HG02588 (cell line): ENCODE measurements at regions not wholly inside any gene's neighbourhood (a gene's known extent, or its start where the extent isn't known, plus 50 kb on each side); places are given as distances from the start of the nearest gene placed in this dataset.

ENCODE experiments used
- ATAC-seq: cut with Tn5 transposase; IDR thresholded peaks from one replicate; pipeline ENCODE4 v1.9.1; 2021; ENCODE audit warnings: mild to moderate bottlenecking, moderate library complexity; ENCODE audit not compliant: unreplicated experiment

DNA sequence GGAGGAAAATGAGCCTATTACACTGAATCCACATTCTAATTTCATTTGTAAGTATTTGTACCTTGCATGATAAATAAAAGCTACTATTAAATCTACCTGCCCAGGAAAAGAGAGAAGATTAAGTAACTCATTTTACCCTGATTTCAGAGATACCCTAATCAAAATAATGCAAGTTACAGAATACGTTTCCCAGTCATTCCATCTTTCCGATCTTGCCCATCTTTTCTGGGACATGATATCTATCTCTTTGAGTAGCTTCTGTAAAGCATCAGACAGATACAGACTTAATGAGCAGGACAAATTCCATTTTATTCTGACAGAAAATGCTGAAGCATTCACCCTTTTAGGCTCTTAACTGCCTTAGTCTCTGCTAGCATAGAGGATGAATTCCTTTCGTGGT is 56.6 kb downstream of the SPRY2 start:
- no peak for ATAC-seq

DNA sequence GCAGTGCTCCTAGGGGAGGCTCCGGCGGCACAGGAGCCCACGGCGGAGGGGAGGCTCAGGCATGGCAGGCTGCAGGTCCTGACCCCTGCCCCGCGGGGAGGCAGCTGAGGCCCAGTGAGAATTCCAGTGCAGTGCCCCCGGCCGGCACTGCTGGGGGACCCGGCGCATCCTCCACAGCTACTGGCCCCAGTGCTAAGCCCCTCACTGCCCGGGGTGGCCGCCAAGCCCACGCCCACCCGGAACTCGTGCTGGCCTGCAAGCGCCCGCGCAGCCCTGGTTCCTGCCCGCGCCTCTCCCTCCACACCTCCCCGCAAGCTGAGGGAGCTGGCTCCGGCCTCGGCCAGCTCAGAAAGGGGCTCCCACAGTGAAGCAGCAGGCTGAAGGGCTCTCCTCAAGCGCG is 62.2 kb downstream of the SPRY2 start:
- ATAC-seq, result no peak

DNA sequence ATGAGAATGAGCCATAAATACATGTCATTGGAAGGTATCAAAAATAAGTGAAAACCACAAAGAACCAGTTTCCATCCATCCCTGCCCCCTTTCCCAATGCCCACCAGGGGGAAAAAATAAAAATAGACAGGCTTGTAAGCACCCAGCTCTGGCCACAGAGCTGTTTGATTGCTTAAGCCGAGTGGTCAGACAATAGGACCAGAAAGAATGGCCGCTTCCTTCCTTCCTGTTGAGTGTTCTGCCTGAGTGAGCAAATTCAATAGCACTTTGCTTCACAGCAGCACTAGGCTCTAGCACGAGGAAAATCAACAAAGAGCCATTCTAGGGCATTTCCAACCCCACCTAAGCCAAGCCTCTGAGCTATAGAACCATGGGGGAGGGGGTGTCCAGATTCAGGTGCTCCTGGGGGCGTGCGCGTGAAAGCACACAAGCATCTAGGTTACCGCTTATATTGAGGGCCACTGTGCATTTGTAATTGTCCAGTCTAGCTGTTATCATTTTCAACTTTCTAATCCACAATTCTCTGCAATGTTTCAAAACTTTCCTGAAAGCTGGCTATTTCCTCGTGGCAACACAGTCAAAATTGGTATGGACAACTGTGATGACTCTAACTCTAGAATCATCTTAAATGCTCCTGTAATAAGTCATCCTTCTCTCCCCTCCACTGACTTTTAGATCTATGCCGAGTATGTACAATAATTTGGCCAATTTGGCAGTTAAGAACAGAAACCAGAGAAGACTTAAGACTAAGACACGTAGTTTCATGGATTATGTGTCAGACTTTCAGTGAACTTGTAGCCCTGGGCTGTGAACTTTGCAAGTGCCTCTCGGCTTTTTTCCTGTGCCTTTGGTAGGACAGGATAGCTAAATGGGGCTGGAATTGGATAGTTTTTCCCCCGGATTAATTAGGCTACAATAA is 64.3 kb downstream of the SPRY2 start:
- ATAC-seq, result no peak

DNA sequence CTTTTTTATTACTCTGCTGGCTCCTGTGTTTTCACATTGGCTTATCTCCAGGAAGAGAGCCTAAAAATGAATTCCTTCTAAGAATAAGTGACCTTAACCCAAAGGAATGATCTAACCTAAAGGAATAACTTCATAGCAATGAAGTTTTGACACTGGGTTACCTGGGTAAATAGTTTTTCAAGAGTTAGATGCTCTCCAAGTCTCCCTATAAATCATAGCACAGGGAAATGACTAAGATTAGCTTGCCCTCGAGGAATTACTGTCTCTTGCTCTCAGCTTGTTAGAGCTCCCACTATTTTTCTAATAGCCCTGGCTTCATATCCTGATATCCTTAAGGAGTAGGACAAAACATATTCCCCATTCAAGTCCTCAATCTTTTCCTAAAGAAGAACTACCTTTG is 66.3 kb downstream of the SPRY2 start:
- ATAC-seq, result no peak

DNA sequence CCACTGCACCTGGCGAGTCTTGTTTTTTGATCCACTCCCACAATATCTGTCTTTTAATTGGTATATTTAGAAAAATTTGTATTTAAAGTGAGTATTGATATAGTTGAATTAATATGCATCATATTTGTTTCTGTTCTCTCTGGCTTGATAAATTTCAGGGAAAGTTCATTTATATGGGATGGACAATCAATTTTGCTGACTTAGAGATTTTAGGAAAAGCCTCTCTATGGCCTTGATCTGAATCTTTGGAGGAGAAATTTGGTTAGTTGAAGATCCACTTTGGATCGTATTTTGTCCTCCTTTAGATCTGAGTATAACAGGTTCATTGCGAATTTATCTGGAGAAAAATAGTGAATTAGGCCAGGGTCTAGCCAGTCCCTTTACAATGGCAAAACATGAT is 67.2 kb downstream of the SPRY2 start:
- ATAC-seq, result no peak

DNA sequence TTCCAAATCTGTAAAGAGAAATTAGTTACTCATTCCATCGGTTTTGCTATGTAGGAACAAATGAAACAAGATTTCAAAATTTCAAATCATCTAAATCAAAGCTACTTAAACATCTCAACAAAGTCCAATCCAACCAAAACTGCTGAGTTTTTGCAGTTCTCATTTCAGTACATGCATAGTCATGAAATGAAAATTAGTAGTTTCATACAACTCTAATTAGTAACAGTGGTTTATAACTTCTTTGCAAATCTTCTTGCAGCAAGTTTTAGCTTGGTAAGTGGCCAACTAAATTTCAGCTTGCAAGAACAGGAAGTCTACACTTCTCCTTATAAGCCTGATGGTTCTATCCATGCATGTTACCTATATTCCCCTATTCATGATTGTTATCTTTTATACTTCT is 75.6 kb downstream of the SPRY2 start:
- no peak for ATAC-seq

DNA sequence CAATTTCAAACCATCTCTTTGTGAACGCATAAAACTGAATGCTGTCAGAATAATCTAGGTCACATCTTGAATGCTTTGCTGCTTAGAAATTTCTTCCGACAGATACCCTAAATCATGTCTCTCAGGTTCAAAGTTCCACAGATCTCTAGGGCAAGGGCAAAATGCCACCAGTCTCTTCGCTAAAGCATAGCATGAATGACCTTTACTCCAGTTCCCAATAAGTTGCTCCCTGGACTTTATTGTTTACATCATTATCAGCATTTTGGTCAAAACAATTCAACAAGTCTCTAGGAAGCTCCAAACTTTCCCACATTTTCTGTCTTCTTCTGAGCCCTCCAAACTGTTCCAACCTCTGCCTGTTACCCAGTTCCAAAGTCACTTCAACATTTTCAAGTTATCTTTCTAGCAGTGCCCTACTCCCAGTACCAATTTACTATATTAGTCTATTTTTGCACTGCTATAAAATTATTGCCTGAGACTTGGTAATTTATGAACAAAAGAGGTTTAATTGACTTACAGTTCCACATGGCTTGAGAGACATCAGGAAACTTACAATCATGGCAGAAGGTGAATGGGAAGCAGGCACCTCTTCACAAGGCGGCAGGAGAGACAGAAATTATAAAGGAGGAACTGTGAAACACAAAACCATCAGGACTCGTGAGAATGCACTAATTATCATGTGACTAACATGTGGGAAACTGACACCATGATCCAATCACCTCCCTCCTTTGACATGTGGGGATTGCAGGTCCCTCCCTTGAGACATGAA is 77.0 kb downstream of the SPRY2 start:
- ATAC-seq, result no peak

DNA sequence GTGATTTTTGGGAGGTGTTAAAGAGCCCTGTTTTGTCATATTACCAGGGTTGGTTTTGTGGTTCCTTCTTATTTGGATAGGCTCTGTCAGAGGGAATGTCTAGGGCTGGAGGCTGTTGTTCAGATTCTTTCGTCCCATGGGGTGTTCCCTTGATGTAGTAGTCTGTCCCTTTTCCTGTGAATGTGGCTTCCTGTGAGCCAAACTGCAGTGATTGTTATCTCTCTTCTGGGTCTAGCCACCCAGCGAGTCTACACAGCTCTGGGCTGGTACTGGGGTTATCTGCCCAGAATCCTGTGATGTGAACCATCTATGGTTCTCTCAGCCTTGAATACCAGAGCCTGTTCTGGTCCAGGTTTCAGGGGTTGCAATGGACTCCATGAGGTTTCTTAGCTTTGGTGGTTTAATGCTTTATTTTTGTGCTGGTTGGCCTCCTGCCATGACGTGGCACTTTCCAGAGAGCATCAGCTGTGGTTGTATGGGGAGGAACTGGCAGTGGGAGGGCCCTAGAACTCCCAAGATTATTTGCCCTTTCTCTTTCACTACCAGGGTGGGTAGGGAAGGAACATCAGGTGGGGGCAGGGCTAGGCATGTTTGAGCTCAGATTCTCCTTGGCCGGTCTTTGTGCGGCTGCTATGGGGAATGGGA is 78.8 kb downstream of the SPRY2 start:
- ATAC-seq, result no peak

DNA sequence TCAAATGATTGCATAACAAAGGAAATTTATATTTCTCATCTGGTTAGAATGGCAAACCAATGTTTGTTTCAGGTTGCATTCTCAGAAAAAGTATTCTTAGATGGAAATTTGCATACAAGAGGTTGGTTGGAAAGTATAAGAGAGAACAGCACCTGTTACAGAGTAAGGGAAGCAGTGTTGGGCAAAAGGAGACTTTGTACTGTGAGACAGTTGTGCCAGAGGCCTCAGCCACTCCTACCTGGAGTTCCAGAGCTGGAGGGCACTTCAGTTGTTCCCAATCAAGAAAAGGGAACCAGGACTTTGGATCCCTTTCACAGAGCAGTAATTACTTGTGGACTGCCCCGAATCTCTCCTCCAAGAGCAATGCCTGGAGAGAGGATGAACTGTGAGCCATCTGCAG is 81.8 kb downstream of the SPRY2 start:
- ATAC-seq, result peak; percentile 63

DNA sequence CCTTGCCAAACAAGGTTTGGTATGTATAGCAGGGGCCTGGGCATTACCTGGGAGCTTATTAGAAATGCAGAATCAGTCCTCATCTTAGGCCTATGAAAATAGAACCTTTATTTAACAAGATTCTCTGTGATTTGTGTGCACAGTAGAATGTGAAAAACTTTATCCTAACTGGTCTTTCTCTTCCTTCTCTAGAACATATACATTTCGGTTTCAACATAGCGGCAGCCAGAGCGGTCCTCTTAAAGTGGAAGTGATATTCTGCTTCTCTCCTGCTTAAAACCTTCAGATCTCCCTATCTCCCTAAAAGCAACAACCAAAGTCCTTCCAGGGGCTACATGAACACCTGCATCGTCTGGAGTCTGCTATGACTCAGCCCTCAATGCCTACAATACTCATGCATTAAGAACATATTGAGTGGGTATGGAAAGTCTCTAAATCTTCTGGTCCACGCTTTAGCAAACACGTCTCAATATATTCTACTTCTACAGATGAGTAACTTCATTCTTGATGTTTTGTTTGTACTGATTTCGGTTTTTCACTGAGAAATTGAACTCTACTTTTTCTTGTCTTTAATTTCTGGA is 84.5 kb downstream of the SPRY2 start:
- peak; percentile 89 for ATAC-seq

DNA sequence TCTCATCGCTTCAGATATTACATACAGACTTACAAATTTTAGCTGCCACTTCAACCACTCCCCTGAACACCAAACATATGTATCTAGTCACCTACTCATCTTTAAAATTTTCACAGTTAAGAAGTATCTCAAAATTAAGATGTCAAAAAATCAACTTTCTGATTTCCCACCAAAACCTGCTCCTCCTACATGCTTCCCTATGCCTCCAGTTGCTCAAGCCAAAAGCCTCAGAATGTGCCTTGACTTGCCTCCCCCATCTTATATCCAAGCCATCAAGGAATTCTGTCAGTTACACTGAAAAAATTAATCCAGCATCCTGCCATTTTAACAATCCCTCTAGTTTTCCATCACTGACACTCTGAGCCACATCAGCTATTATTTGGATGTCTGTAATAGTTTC is 85.0 kb downstream of the SPRY2 start:
- no peak for ATAC-seq

DNA sequence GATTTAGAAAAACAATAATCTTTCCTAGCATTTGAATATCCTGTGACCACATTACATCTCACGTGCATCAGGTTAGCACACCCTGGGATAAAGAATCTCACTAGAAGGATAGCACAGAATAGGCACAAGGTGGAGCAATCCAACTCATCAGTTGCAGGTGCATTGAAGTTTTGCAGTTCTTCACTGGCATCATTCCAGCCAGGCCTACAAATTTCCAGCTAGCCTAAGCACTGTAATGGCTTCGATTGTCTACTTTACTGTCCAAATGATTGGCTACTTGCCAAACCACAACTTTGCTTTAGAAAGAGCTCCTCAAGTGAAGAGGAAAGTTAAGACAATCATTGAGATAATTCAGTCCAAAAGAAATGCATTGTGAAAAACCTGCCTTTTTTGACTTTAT is 89.5 kb downstream of the SPRY2 start:
- ATAC-seq, result no peak

DNA sequence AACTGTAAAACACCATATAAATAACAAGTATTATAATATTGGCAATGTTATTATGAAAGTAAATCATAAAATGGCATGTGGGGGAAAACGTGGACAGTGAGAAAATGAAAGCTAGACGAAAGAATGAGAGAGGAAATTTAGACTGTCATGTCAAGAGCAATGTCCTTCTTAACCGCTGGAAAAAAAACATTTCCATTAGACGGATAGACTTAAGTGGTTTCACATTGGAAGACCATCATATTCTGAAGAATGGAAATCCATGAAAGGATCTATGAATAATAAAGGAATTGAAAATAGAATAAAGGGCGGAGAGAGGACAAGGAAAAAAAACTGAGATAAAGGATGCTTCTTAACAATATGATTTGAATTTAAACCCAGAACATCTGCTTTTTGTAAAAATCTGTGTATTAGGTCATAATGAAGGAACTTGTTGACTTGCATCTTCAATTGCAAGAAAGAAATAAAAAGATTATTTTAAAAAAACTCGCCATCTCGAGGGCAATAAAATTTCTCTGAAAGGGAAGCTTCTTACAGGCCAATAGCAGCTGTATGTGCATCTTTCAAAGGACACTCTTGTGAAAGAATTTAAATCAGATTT is 90.6 kb downstream of the SPRY2 start:
- ATAC-seq, result no peak

DNA sequence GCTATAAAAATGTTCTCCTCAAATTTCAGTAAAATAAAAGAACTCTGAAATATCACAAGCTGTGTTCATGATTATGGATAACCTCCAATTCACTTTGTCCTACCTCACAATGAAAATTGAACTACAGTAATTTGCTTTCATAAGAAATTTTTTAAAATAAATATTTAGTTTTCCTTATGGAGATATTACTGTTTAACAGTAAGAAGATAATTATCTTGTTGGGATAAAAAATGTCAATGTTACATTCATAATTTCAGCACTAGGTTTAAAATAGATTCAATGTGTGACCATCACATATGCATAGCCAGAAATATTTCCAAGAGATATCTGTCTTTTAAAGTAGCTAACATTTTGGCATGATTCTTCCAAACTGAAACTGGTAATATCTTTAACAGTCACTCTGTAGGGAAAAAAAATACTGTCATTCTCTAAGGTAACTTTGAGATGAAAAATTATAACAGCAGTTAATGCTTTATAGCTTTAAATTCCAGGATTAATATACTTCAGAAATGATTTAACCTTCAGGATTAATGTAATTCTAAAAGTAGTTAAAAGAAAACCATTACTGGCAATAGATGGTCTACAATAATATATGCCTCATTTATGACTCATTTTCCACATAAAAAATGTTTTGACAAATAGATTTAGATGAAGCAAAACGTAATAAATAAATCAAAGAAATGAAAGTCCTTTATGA is 91.3 kb downstream of the SPRY2 start:
- no peak for ATAC-seq

DNA sequence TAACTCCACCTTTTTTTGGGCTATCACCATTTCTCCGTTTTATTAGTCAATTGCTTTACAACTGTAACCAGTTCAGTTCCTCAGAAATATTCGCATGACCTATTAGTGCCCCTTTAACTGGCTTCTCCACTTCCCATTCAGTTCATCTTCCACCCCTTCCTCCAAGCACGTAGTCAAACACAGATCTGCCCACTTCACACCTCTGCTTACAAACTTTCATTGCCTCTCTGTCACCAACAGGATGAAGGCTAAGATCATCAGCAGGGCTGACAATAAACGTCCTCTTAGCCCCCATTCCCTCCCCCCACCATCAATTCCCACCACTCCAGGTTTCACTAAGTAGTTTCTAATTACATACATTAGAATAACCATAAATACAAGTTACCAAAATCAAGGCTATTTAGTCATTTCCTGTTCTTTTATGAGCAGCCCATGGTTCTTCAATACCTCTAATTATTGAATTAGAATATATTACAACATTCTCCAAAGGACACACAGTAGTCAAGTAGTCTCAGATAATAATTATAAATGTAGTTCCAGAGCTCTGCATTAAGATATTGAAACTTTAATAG is 95.7 kb downstream of the SPRY2 start:
- no peak for ATAC-seq

DNA sequence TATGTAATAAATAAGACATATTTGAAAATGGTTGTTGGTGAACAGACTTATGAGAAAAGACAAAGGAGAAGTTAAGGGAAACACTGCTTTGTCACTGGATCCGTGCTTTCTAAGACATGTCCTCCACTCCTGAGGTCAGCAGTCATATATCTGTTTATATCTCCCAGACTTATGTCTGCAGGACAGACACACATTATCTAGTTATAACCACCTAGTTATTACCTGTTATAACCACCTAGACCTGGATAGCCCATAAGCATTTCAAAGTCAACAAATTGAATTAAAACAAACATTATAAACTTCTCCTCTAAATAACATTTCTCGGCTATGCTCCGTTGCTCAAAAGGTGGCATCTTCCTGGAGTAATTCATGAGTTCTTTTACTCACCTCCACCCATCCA is 96.4 kb downstream of the SPRY2 start:
- no peak for ATAC-seq

DNA sequence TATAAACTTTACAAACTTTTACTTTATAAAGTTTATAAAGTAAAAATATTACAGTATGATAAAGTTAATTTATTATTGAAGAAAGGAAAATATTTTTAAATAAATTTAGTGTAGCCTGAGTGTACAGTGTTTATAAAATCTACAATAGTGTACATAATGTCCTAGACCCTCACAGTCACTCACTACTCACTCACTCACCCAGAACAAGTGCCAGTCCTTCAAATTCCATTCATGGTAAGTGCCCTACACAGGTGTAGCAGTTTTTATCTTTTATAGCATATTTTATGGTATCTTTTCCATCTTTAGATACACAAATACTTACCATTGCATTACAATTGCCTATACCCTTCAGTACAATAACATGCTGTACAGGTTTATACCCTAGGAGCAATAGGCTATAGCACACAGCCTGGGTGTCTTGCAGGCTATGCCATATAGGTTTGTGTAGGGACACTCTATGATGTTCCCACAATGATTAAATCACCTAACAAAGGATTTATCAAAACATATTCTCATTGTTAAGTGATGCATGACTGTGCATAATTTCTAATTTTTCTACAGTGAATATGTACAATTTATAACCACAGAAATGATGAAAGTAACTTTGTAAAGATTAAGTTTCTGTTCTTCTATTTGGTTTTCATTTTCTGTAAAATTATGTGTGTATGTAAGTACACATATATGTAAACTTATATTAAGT is 98.0 kb downstream of the SPRY2 start:
- no peak for ATAC-seq

DNA sequence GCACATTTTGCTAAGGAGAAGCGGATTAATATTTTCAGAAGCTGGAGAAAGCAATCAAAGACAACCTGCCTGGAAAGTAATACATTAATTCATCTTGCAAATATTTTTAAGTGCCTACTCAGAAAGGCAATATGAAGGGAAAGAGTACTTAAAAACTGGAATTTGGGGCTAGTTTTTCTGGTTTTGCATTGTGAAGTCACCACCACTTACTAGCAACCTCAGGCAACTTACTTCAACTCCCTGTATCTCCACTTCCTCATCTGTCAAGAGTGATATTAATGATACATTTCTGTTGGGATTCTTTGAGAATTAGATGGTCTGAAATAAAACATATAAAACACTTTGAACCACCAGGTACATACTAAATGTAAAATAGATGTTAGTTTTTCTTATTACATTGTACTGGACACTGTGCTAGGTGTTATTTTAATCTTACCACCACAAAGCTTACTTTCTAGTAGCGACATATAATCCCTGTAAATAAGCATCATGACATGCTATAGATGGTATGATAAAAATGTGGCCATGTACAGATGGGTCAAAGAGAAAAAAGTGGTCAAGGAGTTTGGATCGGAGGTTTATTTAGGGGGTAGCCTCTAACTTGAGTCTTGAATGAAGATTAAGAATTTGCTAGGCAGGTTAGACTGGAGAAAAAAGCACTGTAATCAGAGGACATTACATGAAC is 101.2 kb downstream of the SPRY2 start:
- ATAC-seq, result no peak

DNA sequence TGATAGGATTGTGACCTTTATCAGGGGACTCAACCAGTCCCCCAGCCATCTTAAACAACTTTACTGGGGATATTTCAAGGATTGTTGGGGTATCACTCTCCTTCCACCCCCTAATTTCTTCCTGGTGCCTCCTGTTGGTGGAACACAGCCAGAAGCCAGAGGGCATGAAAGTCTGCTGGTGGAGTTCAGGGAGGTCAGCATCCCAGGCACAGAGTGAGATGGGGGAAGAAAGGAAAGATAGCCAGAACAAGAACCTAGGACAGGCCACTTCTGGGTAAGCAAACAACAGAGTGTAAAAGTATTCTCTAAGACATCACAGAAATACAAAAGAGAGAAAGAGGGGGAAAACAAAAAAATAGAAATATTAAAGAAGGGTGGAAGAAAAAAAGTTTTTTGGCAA is 101.8 kb downstream of the SPRY2 start:
- ATAC-seq, result no peak
